K562 (cell line): ENCODE measurements at regions not wholly inside any gene's neighbourhood (a gene's known extent, or its start where the extent isn't known, plus 50 kb on each side); places are given as distances from the start of the nearest gene placed in this dataset.

Experiments
- ATAC-seq: fragments of 200-7000 bp; cut with Tn5 transposase; 3 replicates; pipeline ENCODE4 v1.9.1; 2020; ENCODE audit warnings: moderate library complexity
- BruUV-seq: library from RNA; stranded (reverse); fragments of 400-500 nt; replicated peaks from 2 replicates; lab custom pipeline; 2021; lab: Mats Ljungman, UMichigan
- CTCF ChIA-PET: fragments of 300-600 bp; formaldehyde crosslinking; extraction: SDS; loops from one replicate; lab custom pipeline; 2021; ENCODE audit warnings: low intra/inter-chr PET ratio; lab: Yijun Ruan, JAX
- POLR2A ChIA-PET: fragments of 300-600, 350-650 bp; sonication (Branson Sonifier 250); formaldehyde crosslinking; extraction: SDS; loops from one replicate; lab custom pipeline; 2021; ENCODE audit warnings: antibody characterized with exemption, inconsistent platforms; lab: Yijun Ruan, JAX
- DNase-seq, 4 experiments: peaks; one replicate each; pipeline versions ENCODE4 v3.0.0 to v3.0.0-alpha.2; 2011 to 2018; ENCODE audit warnings: low spot score in 3 of 4, mixed read lengths in 3 of 4; ENCODE audit errors: extremely low read depth in 1 of 4
- FAIRE-seq: peaks from 2 replicates; lab custom pipeline; 2011; peaks lifted over from hg19 to GRCh38; lab: Jason Lieb, UNC
- H2AFZ ChIP-seq: 2 replicates; pipeline ENCODE4 v1.6.0; 2011; ENCODE audit warnings: low read depth, low read length, control low read depth, inconsistent platforms
- H3K27ac ChIP-seq: fragments of 200-600 bp; 3 replicates; pipeline ENCODE4 v1.8.0; 2011; ENCODE audit warnings: low read depth, mild to moderate bottlenecking, control low read depth, inconsistent platforms, low read length, moderate library complexity, mixed read lengths; ENCODE audit errors: extremely low read depth
- H3K27me3 ChIP-seq, 2 experiments: fragments of 300-600 bp in 1 of 2; 2 replicates in 1 of 2; 3 replicates in 1 of 2; pipeline versions ENCODE4 v1.6.0 to v1.8.0; 2011; ENCODE audit warnings: inconsistent platforms in 2 of 2, low read length in 2 of 2, mild to moderate bottlenecking in 1 of 2, mixed read lengths in 1 of 2, moderate library complexity in 1 of 2; ENCODE audit not compliant: control insufficient read depth in 2 of 2, insufficient read depth in 2 of 2
- H3K36me3 ChIP-seq: fragments of 300-600 bp; 3 replicates; pipeline ENCODE4 v1.8.0; 2011; ENCODE audit warnings: mild to moderate bottlenecking, low read length, inconsistent platforms; ENCODE audit not compliant: control insufficient read depth, insufficient read depth
- H3K4me1 ChIP-seq, 2 experiments: fragments of 200-600 bp in 1 of 2; replicated peaks in 1 of 2; 2 replicates in 1 of 2; 3 replicates in 1 of 2; pipeline versions ENCODE4 v1.5.1 to v1.8.0; 2011; ENCODE audit warnings: inconsistent platforms in 2 of 2, low read length in 2 of 2, mild to moderate bottlenecking in 1 of 2, mixed read lengths in 1 of 2, moderate library complexity in 1 of 2; ENCODE audit not compliant: control insufficient read depth in 2 of 2, insufficient read depth in 2 of 2
- H3K4me2 ChIP-seq: 2 replicates; pipeline ENCODE4 v1.6.1; 2011; ENCODE audit warnings: low read length, control low read depth, inconsistent platforms, mixed read lengths; ENCODE audit not compliant: insufficient read depth
- H3K4me3 ChIP-seq: fragments of 200-600 bp; sonication (generic), shearing (Covaris generic); 2 replicates; pipeline ENCODE4 v1.5.1; 2016; ENCODE audit warnings: control low read depth, inconsistent platforms
- H3K79me2 ChIP-seq: fragments of 200-600 bp; 3 replicates; pipeline ENCODE4 v1.8.0; 2011; ENCODE audit warnings: low read length, inconsistent platforms; ENCODE audit not compliant: control insufficient read depth, insufficient read depth
- H3K9ac ChIP-seq, 2 experiments: 2 replicates each; pipeline versions ENCODE4 v1.6.0 to v1.6.1; 2011; ENCODE audit warnings: low read depth in 2 of 2, low read length in 2 of 2, control low read depth in 1 of 2, inconsistent platforms in 1 of 2, mild to moderate bottlenecking in 1 of 2, mixed read lengths in 1 of 2; ENCODE audit not compliant: insufficient read depth in 1 of 2
- H3K9me1 ChIP-seq: one replicate; pipeline ENCODE4 v1.6.0; 2011; ENCODE audit warnings: inconsistent platforms, mild to moderate bottlenecking, low read length, moderate library complexity; ENCODE audit not compliant: control insufficient read depth, insufficient read depth
- H3K9me3 ChIP-seq: replicated peaks from 2 replicates; pipeline ENCODE4 v1.5.1; 2011; ENCODE audit warnings: low read depth, low read length, inconsistent platforms; ENCODE audit not compliant: control insufficient read depth, insufficient read depth
- H4K20me1 ChIP-seq: replicated peaks from 2 replicates; pipeline ENCODE4 v1.6.1; 2011; ENCODE audit warnings: low read length, inconsistent platforms, mixed read lengths; ENCODE audit not compliant: control insufficient read depth, insufficient read depth
- IRF9 ChIP-seq: fragments of 450-650 bp; IDR thresholded peaks from 2 replicates; pipeline ENCODE4 v1.6.1; 2016; ENCODE audit warnings: missing biosample characterization, missing genetic modification characterization
- NFIX ChIP-seq: fragments of 250-450 bp; sonication (Bioruptor Pico); IDR thresholded peaks from 2 replicates; pipeline ENCODE4 v1.4.0; 2020; ENCODE audit warnings: low read depth, mild to moderate bottlenecking, moderate library complexity
- NR2C1 ChIP-seq, 2 experiments: fragments of 450-650 bp; IDR thresholded peaks; 2 replicates each; pipeline ENCODE4 v1.6.1; 2017; ENCODE audit warnings: mild to moderate bottlenecking in 2 of 2, antibody characterized with exemption in 1 of 2, inconsistent platforms in 1 of 2, missing compliant biosample characterization in 1 of 2, missing genetic modification characterization in 1 of 2
- RFX1 ChIP-seq: fragments of 450-650 bp; IDR thresholded peaks from 2 replicates; pipeline ENCODE4 v1.6.1; 2016; ENCODE audit warnings: mild to moderate bottlenecking, moderate library complexity
- ZBTB43 ChIP-seq: sonication (generic); formaldehyde crosslinking; IDR thresholded peaks from 2 replicates; pipeline ENCODE4 v1.8.0; 2023; ENCODE audit warnings: mild to moderate bottlenecking, missing genetic modification reagents
- ZNF518B ChIP-seq: fragments of 250-450 bp; sonication (Bioruptor Pico); IDR thresholded peaks from 2 replicates; pipeline ENCODE4 v1.5.0; 2021; ENCODE audit warnings: mild to moderate bottlenecking, moderate library complexity
- ZNF592 ChIP-seq: fragments of 450-650 bp; IDR thresholded peaks from 2 replicates; pipeline ENCODE4 v1.6.1; 2017; ENCODE audit warnings: antibody characterized with exemption, mild to moderate bottlenecking
- WGBS: fragments of 100-300 bp; shearing (Covaris generic); methylation state at CpG from one replicate; pipeline ENCODE4 v1.1.6; 2016; ENCODE audit warnings: low coverage, mixed read lengths; ENCODE audit not compliant: insufficient coverage; ENCODE audit errors: missing lambda C conversion rate; 5-methylcytosine and 5-hydroxymethylcytosine counted together
- in situ Hi-C: fragments of 300-500 bp; cut with MboI; formaldehyde crosslinking; loops from 4 replicates; pipeline ENCODE4 v1.15.0; 2018; ENCODE audit warnings: inconsistent platforms, mixed read lengths
- intact Hi-C: fragments of 100-400 bp; cut with micrococcal nuclease; formaldehyde crosslinking; loops from 2 replicates; pipeline ENCODE4 v1.14.2; 2022

- Histone ChIP-seq H3K9me3 (no peaks in the 10 kb centered on the region; the same call in 1 of the 2 replicates), H3K27me3 (no peaks in the 10 kb centered on the region), H4K20me1 (no peaks in the 10 kb centered on the region), H3K9ac (no peak overlapping the region), H3K36me3 (no peaks in the 10 kb centered on the region), H3K4me3 (no peak overlapping the region)
- no TSS peak for BruUV-seq
- in situ Hi-C loops = no loop called here
- no peak for ATAC-seq
- no peak for TF ChIP-seq RFX1
- no peak for TF ChIP-seq IRF9 (tag)
- no peak for TF ChIP-seq ZBTB43 (CRISPR knock-in tag)
- no peak for TF ChIP-seq NFIX (CRISPR knock-in tag)
- no peak for TF ChIP-seq ZNF592
- no peak for TF ChIP-seq ZNF518B (CRISPR knock-in tag)
- TF ChIP-seq NR2C1 (IDR thresholded peaks at IDR 0.05) = no peak
- TF ChIP-seq NR2C1 (tag; IDR thresholded peaks at IDR 0.05) = no peak
- TF ChIP-seq, all 486 proteins: peak for 0
- Histone ChIP-seq H3K4me1 (no peaks in the 10 kb centered on the region), H2AFZ (no peak overlapping the region), H3K4me2 (no peak overlapping the region), H3K79me2 (no peaks in the 10 kb centered on the region), H3K27ac (no peak overlapping the region), H3K9me1 (no peaks in the 10 kb centered on the region)
- FAIRE-seq = no peak
- POLR2A ChIA-PET = no interaction called here
- intact Hi-C loops = no loop called here
- CTCF ChIA-PET = no interaction called here
- no peak for DNase-seq
- WGBS = 3% methylated on average over 2 of the region's 2 CpGs
Measured at GRCh38 chr5:20654746-20655145, 666.7 kb upstream of the CDH18 start.
